ENCODE measurements at regions not wholly inside any gene's neighbourhood (a gene's known extent, or its start where the extent isn't known, plus 50 kb on each side); places are given as distances from the start of the nearest gene placed in this dataset.

DNA sequence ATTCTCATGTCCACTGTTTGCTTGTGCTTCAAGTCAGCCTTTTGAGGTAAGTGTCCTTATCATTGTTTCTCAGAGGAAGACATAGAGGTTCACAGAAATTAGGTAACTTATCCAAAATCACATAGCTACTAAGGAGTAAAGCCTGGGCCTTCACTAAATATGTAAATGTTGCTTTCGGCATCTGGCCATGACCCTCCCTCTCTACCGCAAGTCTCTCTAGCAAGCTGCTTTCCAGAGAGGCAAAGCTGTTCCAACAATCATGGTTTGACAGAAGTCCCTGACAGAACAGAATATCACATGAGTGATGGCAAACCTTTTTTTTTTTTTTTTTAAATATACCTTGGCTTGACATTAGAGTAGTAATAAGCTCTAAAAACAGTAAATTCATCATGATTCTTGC is 94.5 kb upstream of the F3 start:
- no peaks in the 10 kb centered on the region for H3K36me3 ChIP-seq (ENCODE audit: control insufficient read depth, insufficient read depth, low read length)
- Mint-ChIP-seq H3K27me3 (peaks cover 6% of the 10 kb centered on the region), H3K27ac (no peak overlapping the region), H3K4me1 (no peaks in the 10 kb centered on the region), H3K9me3 (peaks cover 0 to 3% (median 0%) of the 10 kb centered on the region in 7 donors), H3K36me3 (no peaks in the 10 kb centered on the region), H3K4me3 (no peak overlapping the region)
- no peaks in the 10 kb centered on the region for H3K27me3 ChIP-seq (ENCODE audit: control insufficient read depth, insufficient read depth, low read length)
- H3K27ac ChIP-seq (ENCODE audit: insufficient read depth, low read length, poor library complexity, severe bottlenecking): no peak overlapping the region
- no peaks in the 10 kb centered on the region for H3K9me3 ChIP-seq (ENCODE audit: control insufficient read depth in 2 of 2, low read length in 2 of 2)
- no peak for ATAC-seq (ENCODE audit: low read depth in 2 of 2)
- no peak for DNase-seq
- H3K4me3 ChIP-seq (ENCODE audit: low read depth, low read length): no peak overlapping the region
- no peaks in the 10 kb centered on the region for H3K4me1 ChIP-seq (ENCODE audit: control insufficient read depth, insufficient read depth, low read length, poor library complexity, severe bottlenecking)

DNA sequence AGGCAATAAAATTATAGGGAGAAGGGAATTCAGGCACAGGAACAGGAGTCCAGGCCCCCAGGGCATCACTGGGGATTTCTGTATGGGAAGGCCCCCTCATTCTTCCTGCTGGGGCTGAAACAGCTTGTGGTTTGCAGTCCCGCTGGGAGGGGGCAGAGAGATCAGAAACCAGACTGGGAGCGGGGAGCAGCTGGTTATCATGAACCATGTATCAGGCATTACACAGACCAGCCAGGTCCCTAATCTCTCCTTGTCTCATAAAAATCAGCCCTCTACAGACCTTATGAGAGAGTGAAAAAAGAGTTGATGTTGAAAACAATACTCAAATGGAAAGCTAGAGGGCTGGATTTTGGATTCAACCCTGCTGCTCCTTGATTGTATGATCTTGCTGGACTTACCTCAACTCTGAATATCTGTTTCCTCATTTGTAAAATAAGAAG is 93.4 kb upstream of the F3 start:
- H3K27me3 ChIP-seq (ENCODE audit: control insufficient read depth, insufficient read depth, low read length): no peaks in the 10 kb centered on the region
- ATAC-seq (ENCODE audit: low read depth in 2 of 2) (no peak), DNase-seq (no peak)
- H3K27me3 Mint-ChIP-seq: peaks cover 6% of the 10 kb centered on the region
- H3K9me3 ChIP-seq (ENCODE audit: control insufficient read depth in 2 of 2, low read length in 2 of 2): no peaks in the 10 kb centered on the region
- H3K4me1 ChIP-seq (ENCODE audit: control insufficient read depth, insufficient read depth, low read length, poor library complexity, severe bottlenecking): no peaks in the 10 kb centered on the region
- H3K9me3 Mint-ChIP-seq: peaks cover 0 to 3% (median 0%) of the 10 kb centered on the region in 7 donors
- no peaks in the 10 kb centered on the region for H3K4me1 Mint-ChIP-seq
- H3K27ac ChIP-seq (ENCODE audit: insufficient read depth, low read length, poor library complexity, severe bottlenecking): no peak overlapping the region
- no peak overlapping the region for H3K4me3 ChIP-seq (ENCODE audit: low read depth, low read length)
- no peak overlapping the region for H3K4me3 Mint-ChIP-seq
- H3K27ac Mint-ChIP-seq: no peak overlapping the region
- H3K36me3 Mint-ChIP-seq: no peaks in the 10 kb centered on the region
- no peaks in the 10 kb centered on the region for H3K36me3 ChIP-seq (ENCODE audit: control insufficient read depth, insufficient read depth, low read length)

DNA sequence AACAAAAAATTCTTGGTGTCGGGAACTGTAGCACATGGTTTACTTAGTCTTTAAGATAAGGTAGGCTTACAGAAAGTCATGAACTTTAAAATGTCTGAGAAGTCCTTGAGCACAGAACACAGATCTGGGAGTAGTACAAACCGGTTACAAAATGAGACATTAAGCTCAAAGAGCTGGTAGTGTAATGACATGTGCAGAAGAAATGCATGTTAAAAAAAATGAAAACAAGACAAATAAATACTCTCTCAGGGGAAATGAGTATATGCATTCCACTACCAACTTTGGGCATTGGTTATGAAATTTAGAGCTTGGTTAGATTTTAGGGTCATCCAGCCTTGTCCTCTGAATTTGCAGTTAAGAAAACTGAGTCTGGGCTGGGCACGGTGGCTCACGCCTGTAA is 91.5 kb upstream of the F3 start:
- no peaks in the 10 kb centered on the region for H3K36me3 Mint-ChIP-seq
- H3K27me3 ChIP-seq (ENCODE audit: control insufficient read depth, insufficient read depth, low read length): no peaks in the 10 kb centered on the region
- no peaks in the 10 kb centered on the region for H3K4me1 Mint-ChIP-seq
- peaks cover 0 to 3% (median 0%) of the 10 kb centered on the region in 7 donors for H3K9me3 Mint-ChIP-seq
- no peak overlapping the region for H3K27ac ChIP-seq (ENCODE audit: insufficient read depth, low read length, poor library complexity, severe bottlenecking)
- peaks cover 6% of the 10 kb centered on the region for H3K27me3 Mint-ChIP-seq
- ATAC-seq (ENCODE audit: low read depth in 2 of 2) (no peak), DNase-seq (no peak)
- H3K27ac Mint-ChIP-seq: no peak overlapping the region
- H3K36me3 ChIP-seq (ENCODE audit: control insufficient read depth, insufficient read depth, low read length): no peaks in the 10 kb centered on the region
- H3K9me3 ChIP-seq (ENCODE audit: control insufficient read depth in 2 of 2, low read length in 2 of 2): no peaks in the 10 kb centered on the region
- no peak overlapping the region for H3K4me3 ChIP-seq (ENCODE audit: low read depth, low read length)
- H3K4me3 Mint-ChIP-seq: no peak overlapping the region
- H3K4me1 ChIP-seq (ENCODE audit: control insufficient read depth, insufficient read depth, low read length, poor library complexity, severe bottlenecking): no peaks in the 10 kb centered on the region

DNA sequence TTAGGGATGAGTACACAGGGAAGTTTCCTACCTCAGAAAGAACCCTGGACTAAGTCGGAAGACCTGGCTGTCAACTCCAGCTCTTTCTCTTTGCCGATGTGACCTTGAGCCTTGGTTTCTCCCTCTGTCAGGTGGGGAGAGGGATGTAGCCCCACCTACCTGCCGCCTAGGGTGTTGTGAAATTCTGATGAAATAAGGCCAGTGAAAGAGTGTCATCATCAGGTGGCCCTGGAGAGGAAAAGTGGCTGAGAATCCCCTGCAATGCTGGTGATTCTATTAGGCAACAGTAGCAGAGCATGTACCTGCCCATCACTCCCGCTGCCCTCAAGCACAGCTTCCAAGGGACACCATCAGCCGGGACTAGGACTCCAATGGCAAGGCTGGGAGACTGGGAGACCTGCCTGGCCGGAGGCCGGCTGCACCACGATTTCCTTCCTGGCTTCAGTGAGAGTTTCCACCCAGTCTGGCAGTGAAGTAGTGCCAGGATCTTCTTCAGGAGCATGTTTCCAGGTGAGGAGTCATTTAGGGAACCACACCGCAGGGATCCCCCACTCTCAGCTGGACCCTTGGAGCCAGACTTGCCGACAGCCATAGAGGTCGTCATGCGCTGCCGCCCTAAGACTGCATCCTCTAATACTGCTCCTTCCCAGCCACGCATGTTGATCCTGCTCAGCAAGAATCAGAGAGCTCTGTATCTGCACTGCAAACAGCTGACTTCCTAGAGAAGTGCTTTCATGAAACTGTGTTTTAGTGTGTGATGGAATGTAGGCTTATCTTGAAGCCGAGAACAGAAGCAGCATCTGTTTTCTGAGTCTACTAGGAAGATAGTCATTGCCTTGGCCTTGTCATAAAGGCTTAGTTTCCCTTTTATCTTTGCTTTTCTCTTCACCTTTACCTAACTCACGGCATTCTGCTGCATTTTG is 88.0 kb upstream of the F3 start:
- no peaks in the 10 kb centered on the region for H3K4me1 ChIP-seq (ENCODE audit: control insufficient read depth, insufficient read depth, low read length, poor library complexity, severe bottlenecking)
- no peak overlapping the region for H3K27ac ChIP-seq (ENCODE audit: insufficient read depth, low read length, poor library complexity, severe bottlenecking)
- Mint-ChIP-seq H3K9me3 (peaks cover 0 to 3% (median 0%) of the 10 kb centered on the region in 7 donors), H3K27ac (no peak overlapping the region), H3K36me3 (no peaks in the 10 kb centered on the region), H3K27me3 (peaks cover 6% of the 10 kb centered on the region), H3K4me3 (no peak overlapping the region), H3K4me1 (no peaks in the 10 kb centered on the region)
- ATAC-seq (ENCODE audit: low read depth in 2 of 2) (no peak), DNase-seq (no peak)
- H3K4me3 ChIP-seq (ENCODE audit: low read depth, low read length): no peak overlapping the region
- no peaks in the 10 kb centered on the region for H3K9me3 ChIP-seq (ENCODE audit: control insufficient read depth in 2 of 2, low read length in 2 of 2)
- no peaks in the 10 kb centered on the region for H3K27me3 ChIP-seq (ENCODE audit: control insufficient read depth, insufficient read depth, low read length)
- H3K36me3 ChIP-seq (ENCODE audit: control insufficient read depth, insufficient read depth, low read length): no peaks in the 10 kb centered on the region

DNA sequence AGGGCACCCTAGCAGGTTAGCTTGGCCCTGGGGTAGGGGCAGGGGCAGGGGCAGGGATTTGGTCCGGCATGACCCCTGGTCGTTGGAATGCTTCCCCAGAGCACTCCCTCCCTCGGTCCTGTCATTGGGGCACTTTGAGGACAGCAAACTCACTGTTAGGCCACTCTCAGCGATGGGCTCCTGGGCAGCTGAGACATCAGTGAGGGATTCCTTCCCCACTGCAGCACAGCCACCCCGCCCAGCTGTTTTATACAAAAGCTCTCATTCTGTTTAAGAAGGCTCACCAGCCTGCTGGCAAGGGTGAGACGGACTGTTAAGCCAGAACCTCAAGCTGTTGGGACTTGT is 86.9 kb upstream of the F3 start:
- no peak overlapping the region for H3K4me3 Mint-ChIP-seq
- ATAC-seq (ENCODE audit: low read depth in 2 of 2): no peak
- no peak for DNase-seq
- no peaks in the 10 kb centered on the region for H3K36me3 ChIP-seq (ENCODE audit: control insufficient read depth, insufficient read depth, low read length)
- peaks cover 1% of the 10 kb centered on the region for H3K27me3 Mint-ChIP-seq
- H3K27me3 ChIP-seq (ENCODE audit: control insufficient read depth, insufficient read depth, low read length): no peaks in the 10 kb centered on the region
- no peaks in the 10 kb centered on the region for H3K9me3 ChIP-seq (ENCODE audit: control insufficient read depth in 2 of 2, low read length in 2 of 2)
- no peaks in the 10 kb centered on the region for H3K4me1 ChIP-seq (ENCODE audit: control insufficient read depth, insufficient read depth, low read length, poor library complexity, severe bottlenecking)
- no peaks in the 10 kb centered on the region for H3K4me1 Mint-ChIP-seq
- no peaks in the 10 kb centered on the region for H3K9me3 Mint-ChIP-seq
- H3K27ac Mint-ChIP-seq: no peak overlapping the region
- no peak overlapping the region for H3K4me3 ChIP-seq (ENCODE audit: low read depth, low read length)
- H3K27ac ChIP-seq (ENCODE audit: insufficient read depth, low read length, poor library complexity, severe bottlenecking): no peak overlapping the region
- no peaks in the 10 kb centered on the region for H3K36me3 Mint-ChIP-seq

DNA sequence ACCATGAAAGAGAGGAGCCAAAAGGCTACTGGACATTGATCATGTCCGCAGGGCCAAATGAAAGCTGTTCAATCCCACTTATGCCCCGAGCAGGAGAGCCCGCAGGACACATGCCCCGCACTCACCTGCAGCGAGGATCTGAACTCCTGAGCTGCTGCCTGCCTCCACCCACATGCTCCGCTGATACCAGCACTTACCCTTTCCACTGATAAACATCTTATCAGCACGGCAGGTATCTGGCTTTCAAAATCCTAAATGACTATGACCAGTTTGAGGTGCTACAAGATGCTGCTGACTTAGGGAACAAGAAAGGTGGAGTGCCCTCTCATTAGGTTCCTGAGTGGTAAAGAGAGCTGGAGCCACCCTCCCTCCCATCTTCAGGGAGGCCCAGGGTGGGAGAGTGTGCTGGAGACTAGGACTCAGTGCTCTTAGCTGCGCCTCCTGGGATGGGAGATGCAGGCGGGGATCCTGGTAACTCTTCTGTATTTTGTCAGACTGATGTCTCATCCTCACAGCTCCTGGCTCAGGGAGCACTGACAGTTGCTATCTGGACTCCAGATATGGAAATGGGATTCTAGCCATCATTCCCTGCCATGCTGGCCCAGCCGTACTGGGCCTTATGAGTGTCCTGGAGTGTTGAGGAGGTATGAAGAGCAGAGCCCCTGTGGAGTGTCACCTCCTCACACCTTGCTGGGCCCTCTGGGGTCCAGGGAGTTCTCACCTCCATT is 86.4 kb upstream of the F3 start:
- Histone ChIP-seq H3K4me1 (ENCODE audit: control insufficient read depth, insufficient read depth, low read length, poor library complexity, severe bottlenecking) (no peaks in the 10 kb centered on the region), H3K27me3 (ENCODE audit: control insufficient read depth, insufficient read depth, low read length) (no peaks in the 10 kb centered on the region), H3K27ac (ENCODE audit: insufficient read depth, low read length, poor library complexity, severe bottlenecking) (no peak overlapping the region), H3K4me3 (ENCODE audit: low read depth, low read length) (no peak overlapping the region), H3K9me3 (ENCODE audit: control insufficient read depth in 2 of 2, low read length in 2 of 2) (no peaks in the 10 kb centered on the region), H3K36me3 (ENCODE audit: control insufficient read depth, insufficient read depth, low read length) (no peaks in the 10 kb centered on the region)
- H3K27me3 Mint-ChIP-seq: peaks cover 4% of the 10 kb centered on the region
- H3K27ac Mint-ChIP-seq: no peak overlapping the region
- ATAC-seq (ENCODE audit: low read depth in 2 of 2) (peak in 1 of 2 donors; percentile 37), DNase-seq (no peak)
- no peaks in the 10 kb centered on the region for H3K36me3 Mint-ChIP-seq
- H3K9me3 Mint-ChIP-seq: no peaks in the 10 kb centered on the region
- H3K4me3 Mint-ChIP-seq: no peak overlapping the region
- no peaks in the 10 kb centered on the region for H3K4me1 Mint-ChIP-seq

DNA sequence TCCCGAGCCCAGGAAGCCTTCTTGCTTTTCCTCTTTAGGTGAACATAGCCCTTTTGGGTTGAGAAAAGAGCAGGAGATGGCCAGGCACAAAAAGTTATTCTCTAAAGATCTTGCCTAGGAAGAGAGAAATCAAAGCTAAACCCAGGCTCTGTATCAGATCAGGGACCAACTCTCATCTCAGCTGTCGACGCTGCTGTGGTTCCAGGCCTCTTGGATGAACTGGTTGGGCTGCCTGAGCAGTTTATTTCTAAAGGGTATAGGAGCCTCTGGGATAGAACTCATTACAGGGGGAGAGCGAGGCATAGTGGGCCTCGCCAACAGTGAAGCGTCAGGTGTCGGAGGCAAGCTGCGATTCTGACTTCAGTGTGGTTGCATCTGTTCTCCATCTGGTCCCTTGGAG is 82.6 kb upstream of the F3 start:
- Histone ChIP-seq H3K4me3 (ENCODE audit: low read depth, low read length) (no peak overlapping the region), H3K27ac (ENCODE audit: insufficient read depth, low read length, poor library complexity, severe bottlenecking) (no peak overlapping the region), H3K27me3 (ENCODE audit: control insufficient read depth, insufficient read depth, low read length) (no peaks in the 10 kb centered on the region), H3K36me3 (ENCODE audit: control insufficient read depth, insufficient read depth, low read length) (no peaks in the 10 kb centered on the region), H3K9me3 (ENCODE audit: control insufficient read depth in 2 of 2, low read length in 2 of 2) (no peaks in the 10 kb centered on the region), H3K4me1 (ENCODE audit: control insufficient read depth, insufficient read depth, low read length, poor library complexity, severe bottlenecking) (no peaks in the 10 kb centered on the region)
- Mint-ChIP-seq H3K4me3 (no peak overlapping the region), H3K27ac (no peak overlapping the region), H3K27me3 (peaks cover 4% of the 10 kb centered on the region), H3K36me3 (no peaks in the 10 kb centered on the region), H3K9me3 (peaks cover 0 to under 1% (median 0%) of the 10 kb centered on the region in 7 donors), H3K4me1 (no peaks in the 10 kb centered on the region)
- no peak for DNase-seq
- no peak for ATAC-seq (ENCODE audit: low read depth in 2 of 2)

Measured in CD4-positive, CD25-positive, alpha-beta regulatory T cell (primary cell).